ENCODE measurements at regions not wholly inside any gene's neighbourhood (a gene's known extent, or its start where the extent isn't known, plus 50 kb on each side); places are given as distances from the start of the nearest gene placed in this dataset.
A peak's percentile ranks its signal among the peaks of the same experiment; 100 is the strongest.

GRCh38 chr13:84433024-84433423 is 550.8 kb upstream of the SLITRK1 start (continued):
- no peak for TF ChIP-seq EZH2phosphoT487 (IDR thresholded peaks at IDR 0.05; ENCODE audit: unreplicated experiment)
- TF ChIP-seq POLR2AphosphoS5 (IDR thresholded peaks at IDR 0.05; ENCODE audit: low read depth), result no peak
- TF ChIP-seq JUNB (IDR thresholded peaks at IDR 0.05; ENCODE audit: unreplicated experiment), result no peak
- TF ChIP-seq ZNF331 (CRISPR knock-in tag; IDR thresholded peaks at IDR 0.05; ENCODE audit: low read depth), result no peak
- no peak for TF ChIP-seq EZH2 (IDR thresholded peaks at IDR 0.05; ENCODE audit: low read depth, unreplicated experiment)
- no peak for TF ChIP-seq CREB1 (CRISPR knock-in tag; IDR thresholded peaks at IDR 0.05; ENCODE audit: low read depth)
- TF ChIP-seq ETS1 (IDR thresholded peaks at IDR 0.05), result no peak
- no peak for TF ChIP-seq NANOG (IDR thresholded peaks at IDR 0.05; ENCODE audit: borderline replicate concordance)
- TF ChIP-seq CTCF (conservative IDR thresholded peaks at IDR 0.05; ENCODE audit: low read depth in 2 of 2), result no peak

GRCh38 chr13:84431646-84432045 is 549.4 kb upstream of the SLITRK1 start:
- peak overlapping the region; percentile 63; the same call in 1 of the 2 replicates for H3K27ac Mint-ChIP-seq
- Histone ChIP-seq H3K4me1 (ENCODE audit: insufficient read depth) (no peaks in the 10 kb centered on the region), H3K4me3 (no peak overlapping the region), H4K20me1 (replicated peaks; ENCODE audit: insufficient read depth) (no peaks in the 10 kb centered on the region), H3K27ac (ENCODE audit: low read depth) (no peak overlapping the region), H3K9me2 (ENCODE audit: insufficient read depth) (no peaks in the 10 kb centered on the region), H3K4me2 (no peak overlapping the region), H2AFZ (no peak overlapping the region), H3F3A (replicated peaks; ENCODE audit: low read depth) (no peaks in the 10 kb centered on the region), H3K27me3 (ENCODE audit: insufficient read depth) (no peaks in the 10 kb centered on the region), H3K79me2 (replicated peaks; ENCODE audit: insufficient read depth) (no peaks in the 10 kb centered on the region), H3K36me3 (ENCODE audit: insufficient read depth) (no peaks in the 10 kb centered on the region)
- H3K36me3 Mint-ChIP-seq (ENCODE audit: low read depth), result no peaks in the 10 kb centered on the region
- no peak for DNase-seq (ENCODE audit: low spot score)
- no peaks in the 10 kb centered on the region for H3K27me3 Mint-ChIP-seq (ENCODE audit: insufficient read depth, low read depth, poor library complexity)
- no peaks in the 10 kb centered on the region for H3K9me3 Mint-ChIP-seq
- ATAC-seq, result no peak
- no peak overlapping the region for H3K4me3 Mint-ChIP-seq
- peaks cover 6% of the 10 kb centered on the region; the same call in 2 of the 3 replicates for H3K4me1 Mint-ChIP-seq
- TF ChIP-seq STAT1 (IDR thresholded peaks at IDR 0.05; ENCODE audit: unreplicated experiment) (no peak), ETS1 (IDR thresholded peaks at IDR 0.05) (no peak), ZNF462 (CRISPR knock-in tag; IDR thresholded peaks at IDR 0.05) (no peak), ZNF114 (CRISPR knock-in tag; IDR thresholded peaks at IDR 0.05) (no peak), CREB1 (CRISPR knock-in tag; IDR thresholded peaks at IDR 0.05; ENCODE audit: low read depth) (no peak), EZH2 (IDR thresholded peaks at IDR 0.05; ENCODE audit: low read depth, unreplicated experiment) (no peak), CTCF (conservative IDR thresholded peaks at IDR 0.05; ENCODE audit: low read depth in 2 of 2) (no peak), EZH2phosphoT487 (IDR thresholded peaks at IDR 0.05; ENCODE audit: unreplicated experiment) (no peak), POLR2AphosphoS5 (IDR thresholded peaks at IDR 0.05; ENCODE audit: low read depth) (no peak), ZNF331 (CRISPR knock-in tag; IDR thresholded peaks at IDR 0.05; ENCODE audit: low read depth) (no peak), JUNB (IDR thresholded peaks at IDR 0.05; ENCODE audit: unreplicated experiment) (no peak)
